SK-N-MC (cell line): ENCODE measurements at regions not wholly inside any gene's neighbourhood (a gene's known extent, or its start where the extent isn't known, plus 50 kb on each side); places are given as distances from the start of the nearest gene placed in this dataset.

Experiments used
- EZH2 ChIP-seq: fragments of 200-600 bp; sonication (generic); IDR thresholded peaks from one replicate; pipeline ENCODE4 v1.6.1; 2017; ENCODE audit warnings: antibody characterized with exemption
- FOXP2 ChIP-seq: optimal IDR thresholded peaks from 2 replicates; pipeline ENCODE3; 2011; ENCODE audit warnings: mild to moderate bottlenecking, moderate library complexity; ENCODE audit not compliant: insufficient read depth; ENCODE audit errors: extremely low read length, control extremely low read depth
- POLR2AphosphoS5 ChIP-seq: IDR thresholded peaks from 2 replicates; pipeline ENCODE4 v1.6.1; 2012; ENCODE audit warnings: mild to moderate bottlenecking, low read depth, low read length, borderline replicate concordance

- no peak for TF ChIP-seq EZH2
- no peak for TF ChIP-seq POLR2AphosphoS5
- no peak for TF ChIP-seq FOXP2
These were observed 330.0 kb downstream of the RERGL start for GRCh38 chr12:17759982-17760381.
